Kidney (tissue), 13 donors: ENCODE measurements at regions not wholly inside any gene's neighbourhood (a gene's known extent, or its start where the extent isn't known, plus 50 kb on each side); places are given as distances from the start of the nearest gene placed in this dataset.

Experiments
- DNase-seq, 5 donors: peaks; one replicate each; pipeline ENCODE4 v3.0.0-alpha.2; 2013 to 2020
- FAIRE-seq: peaks from 2 replicates; lab custom pipeline; 2012; peaks lifted over from hg19 to GRCh38; lab: Jason Lieb, UNC
- H3K27ac ChIP-seq, 2 donors: one replicate each; pipeline ENCODE4 v1.7.0; 2013; ENCODE audit warnings: low read depth in 2 of 2, low read length in 2 of 2, inconsistent platforms in 1 of 2
- H3K27me3 ChIP-seq: one replicate; pipeline ENCODE4 v1.7.1; 2013; ENCODE audit warnings: low read length, inconsistent platforms; ENCODE audit not compliant: control insufficient read depth, insufficient read depth
- H3K36me3 ChIP-seq, 3 donors: one replicate each; pipeline versions ENCODE4 v1.7.0 to v1.7.1; 2013; ENCODE audit warnings: low read length in 3 of 3, control low read depth in 1 of 3, inconsistent platforms in 1 of 3; ENCODE audit not compliant: insufficient read depth in 3 of 3, control insufficient read depth in 2 of 3
- H3K4me1 ChIP-seq, 3 donors: one replicate each; pipeline versions ENCODE4 v1.7.0 to v1.7.1; 2013; ENCODE audit warnings: low read length in 3 of 3, inconsistent platforms in 1 of 3, low read depth in 1 of 3; ENCODE audit not compliant: control insufficient read depth in 2 of 3, insufficient read depth in 2 of 3
- H3K4me3 ChIP-seq, 3 donors: one replicate each; pipeline versions ENCODE4 v1.7.0 to v1.8.1; 2013; ENCODE audit warnings: low read length in 3 of 3, control low read depth in 1 of 3, inconsistent platforms in 1 of 3
- H3K9ac ChIP-seq, 3 donors: one replicate each; pipeline versions ENCODE4 v1.7.0 to v1.7.1; 2013; ENCODE audit warnings: low read length in 3 of 3, control low read depth in 1 of 3, inconsistent platforms in 1 of 3
- H3K9me3 ChIP-seq, 3 donors: one replicate each; pipeline versions ENCODE4 v1.7.0 to v1.7.1; 2013; ENCODE audit warnings: low read length in 3 of 3, control low read depth in 1 of 3, inconsistent platforms in 1 of 3; ENCODE audit not compliant: control insufficient read depth in 2 of 3, insufficient read depth in 1 of 3
- intact Hi-C: fragments of 100-400 bp; cut with DNase I; formaldehyde crosslinking; loops from one replicate; pipeline ENCODE4 v1.11.1; 2022
- TF ChIP-seq, protein P1 (sequence below): IDR thresholded peaks from 3 replicates; pipeline ENCODE4 v1.5.1; 2012; ENCODE audit warnings: mild to moderate bottlenecking, moderate library complexity, borderline replicate concordance; ENCODE audit not compliant: insufficient read depth; ENCODE audit errors: extremely low read depth
- donor health status: control.
- donor health status: control.
- donor health status: control.
- donor health status: control.
- donor health status: control.
- donor health status: DM: yes; HTN: yes; CAD: no.
- donor health status: Normal renal cell carcinoma (clear cell type).

DNA sequence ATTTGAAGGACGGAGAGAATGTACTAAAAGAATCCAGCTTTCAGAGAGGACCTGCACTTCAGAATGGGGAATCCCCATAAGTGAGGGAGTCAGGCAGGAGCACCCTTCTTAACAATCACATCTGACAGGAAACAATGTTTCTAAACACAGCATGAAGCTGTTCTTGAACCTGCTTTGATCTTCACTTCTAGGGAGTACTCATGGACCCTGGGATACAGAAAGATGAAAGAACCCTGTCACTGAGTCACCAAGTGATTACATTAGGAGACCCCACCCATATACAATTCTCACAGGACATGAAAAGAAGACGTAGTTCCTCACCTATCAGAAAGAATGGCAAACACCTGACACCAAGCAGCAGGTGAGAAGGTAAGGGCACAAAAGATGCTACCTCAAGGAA, 296.9 kb upstream of the ZC3H12C start:
- DNase-seq = no peak
- FAIRE-seq = no peak
- H3K36me3 ChIP-seq = no peaks in the 10 kb centered on the region
- TF ChIP-seq, protein P1, sequence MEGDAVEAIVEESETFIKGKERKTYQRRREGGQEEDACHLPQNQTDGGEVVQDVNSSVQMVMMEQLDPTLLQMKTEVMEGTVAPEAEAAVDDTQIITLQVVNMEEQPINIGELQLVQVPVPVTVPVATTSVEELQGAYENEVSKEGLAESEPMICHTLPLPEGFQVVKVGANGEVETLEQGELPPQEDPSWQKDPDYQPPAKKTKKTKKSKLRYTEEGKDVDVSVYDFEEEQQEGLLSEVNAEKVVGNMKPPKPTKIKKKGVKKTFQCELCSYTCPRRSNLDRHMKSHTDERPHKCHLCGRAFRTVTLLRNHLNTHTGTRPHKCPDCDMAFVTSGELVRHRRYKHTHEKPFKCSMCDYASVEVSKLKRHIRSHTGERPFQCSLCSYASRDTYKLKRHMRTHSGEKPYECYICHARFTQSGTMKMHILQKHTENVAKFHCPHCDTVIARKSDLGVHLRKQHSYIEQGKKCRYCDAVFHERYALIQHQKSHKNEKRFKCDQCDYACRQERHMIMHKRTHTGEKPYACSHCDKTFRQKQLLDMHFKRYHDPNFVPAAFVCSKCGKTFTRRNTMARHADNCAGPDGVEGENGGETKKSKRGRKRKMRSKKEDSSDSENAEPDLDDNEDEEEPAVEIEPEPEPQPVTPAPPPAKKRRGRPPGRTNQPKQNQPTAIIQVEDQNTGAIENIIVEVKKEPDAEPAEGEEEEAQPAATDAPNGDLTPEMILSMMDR = no peak
- no peak overlapping the region for H3K4me3 ChIP-seq
- no peaks in the 10 kb centered on the region for H3K4me1 ChIP-seq
- H3K27ac ChIP-seq = no peak overlapping the region
- H3K27me3 ChIP-seq = no peaks in the 10 kb centered on the region
- H3K9me3 ChIP-seq = no peaks in the 10 kb centered on the region
- intact Hi-C loops = no loop called here
- H3K9ac ChIP-seq = no peak overlapping the region

DNA sequence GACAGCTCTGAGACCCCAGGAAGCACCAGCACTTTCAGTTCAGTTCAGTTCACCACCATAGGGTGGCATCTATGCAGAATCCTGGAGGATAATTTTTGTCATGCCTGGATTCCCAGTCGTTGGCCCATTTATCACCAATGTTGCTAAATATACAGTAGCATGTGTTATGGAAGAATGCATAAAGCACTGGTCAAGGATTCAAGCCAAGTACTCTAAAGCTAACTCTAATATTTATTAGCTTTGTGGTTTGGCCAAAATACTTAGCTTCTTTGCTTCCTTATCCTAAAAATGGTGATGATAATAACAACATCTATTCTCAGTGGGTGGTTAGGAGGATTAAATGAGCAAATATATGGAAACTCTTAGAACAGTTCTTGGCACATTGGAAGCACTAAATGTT, 294.7 kb upstream of the ZC3H12C start:
- TF ChIP-seq, protein P1 = no peak
- FAIRE-seq (no peak), DNase-seq (no peak)
- Histone ChIP-seq H3K9me3 (no peaks in the 10 kb centered on the region), H3K36me3 (no peaks in the 10 kb centered on the region), H3K4me1 (no peaks in the 10 kb centered on the region), H3K4me3 (no peak overlapping the region), H3K9ac (no peak overlapping the region), H3K27ac (no peak overlapping the region), H3K27me3 (no peaks in the 10 kb centered on the region)
- intact Hi-C loops = no loop called here

DNA sequence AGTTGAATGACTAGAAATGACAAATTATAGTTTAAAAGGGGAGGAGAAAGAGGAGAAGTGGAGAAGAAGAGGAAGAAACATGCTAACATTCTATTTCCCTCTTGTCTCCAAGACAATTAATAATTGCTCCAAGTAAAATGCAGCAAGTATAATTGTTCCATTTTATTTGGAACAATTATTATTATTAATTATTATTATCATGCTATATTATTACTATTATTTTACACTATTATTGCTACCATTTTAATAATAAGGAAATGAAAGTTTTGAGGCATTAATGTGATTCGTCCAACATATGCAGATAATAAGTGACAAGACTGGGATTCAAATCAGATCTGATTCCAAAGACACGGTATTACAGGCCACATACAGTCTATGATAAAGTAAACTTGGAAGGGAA, 293.6 kb upstream of the ZC3H12C start:
- no peak overlapping the region for H3K9ac ChIP-seq
- no peaks in the 10 kb centered on the region for H3K36me3 ChIP-seq
- no peak overlapping the region for H3K4me3 ChIP-seq
- no peak overlapping the region for H3K27ac ChIP-seq
- no peak for DNase-seq
- FAIRE-seq = no peak
- no peaks in the 10 kb centered on the region for H3K27me3 ChIP-seq
- TF ChIP-seq, protein P1 = no peak
- no peaks in the 10 kb centered on the region for H3K9me3 ChIP-seq
- intact Hi-C loops = no loop called here
- H3K4me1 ChIP-seq = no peaks in the 10 kb centered on the region

DNA sequence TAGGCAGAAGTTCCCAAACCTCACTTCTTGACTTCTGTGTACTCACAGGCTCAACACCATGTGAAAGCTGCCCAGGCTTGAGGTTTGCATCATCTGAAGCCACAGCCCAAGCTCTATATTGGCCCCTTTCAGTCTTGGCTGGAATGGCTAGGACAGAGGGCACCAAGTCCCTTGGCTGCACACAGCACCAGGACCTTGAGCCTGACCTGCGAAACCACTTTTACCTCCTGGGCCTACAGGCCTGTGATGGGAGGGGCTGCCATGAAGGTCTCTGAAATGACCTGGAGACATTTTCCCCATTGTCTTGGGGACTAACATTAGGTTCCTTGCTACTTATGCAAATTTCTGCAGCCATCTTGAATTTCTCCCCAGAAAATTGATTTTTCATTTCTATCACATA, 288.3 kb upstream of the ZC3H12C start:
- FAIRE-seq (no peak), DNase-seq (no peak)
- Histone ChIP-seq H3K36me3 (no peaks in the 10 kb centered on the region), H3K9ac (no peak overlapping the region), H3K9me3 (no peaks in the 10 kb centered on the region), H3K4me1 (no peaks in the 10 kb centered on the region), H3K4me3 (no peak overlapping the region), H3K27me3 (no peaks in the 10 kb centered on the region), H3K27ac (no peak overlapping the region)
- TF ChIP-seq, protein P1 = no peak
- intact Hi-C loops = no loop called here
